ENCODE measurements at regions not wholly inside any gene's neighbourhood (a gene's known extent, or its start where the extent isn't known, plus 50 kb on each side); places are given as distances from the start of the nearest gene placed in this dataset.
"Not testable (repeated sequence)": the region's sequence is repeated elsewhere in the genome, so short reads cannot be mapped to it uniquely, and the experiment has no call there.

DNA sequence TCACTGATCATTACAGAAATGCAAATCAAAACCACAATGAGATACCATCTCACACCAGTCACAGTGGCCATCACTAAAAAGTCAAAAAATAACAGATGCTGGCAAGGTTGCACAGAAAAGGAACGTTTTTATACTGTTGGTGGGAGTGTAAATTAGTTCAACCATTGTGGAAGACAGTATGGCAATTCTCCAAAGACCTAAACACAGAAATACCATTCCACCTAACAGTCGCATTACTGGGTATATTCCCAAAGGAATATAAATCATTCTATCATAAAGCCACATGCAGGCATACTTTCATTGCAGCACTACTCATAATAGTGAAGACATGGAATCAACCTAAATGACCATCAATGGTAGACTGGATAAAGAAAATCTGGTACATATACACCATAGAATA is 83.2 kb upstream of the ARID5B start:
- not testable (repeated sequence) for DNase-seq

DNA sequence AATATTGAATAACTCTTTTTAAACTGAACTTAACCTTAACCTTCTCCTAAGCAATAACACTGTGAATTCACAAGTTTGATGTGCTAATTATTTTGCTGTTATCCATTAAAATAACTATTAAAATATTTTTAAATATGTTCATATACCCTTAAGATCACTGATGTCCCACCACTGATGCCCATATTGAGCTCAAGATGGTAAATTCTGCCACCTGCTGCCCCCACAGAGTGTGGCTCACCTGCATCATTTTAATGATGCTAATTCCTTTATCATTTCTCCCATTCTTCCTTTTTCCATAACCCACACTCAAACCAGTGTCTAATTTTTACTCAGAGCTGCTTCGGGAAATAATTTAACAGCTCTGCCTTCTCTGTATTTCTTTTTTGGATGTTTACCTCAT is 82.3 kb upstream of the ARID5B start:
- TF ChIP-seq CTCF (IDR thresholded peaks at IDR 0.05) (no peak), POLR2A (IDR thresholded peaks at IDR 0.05) (no peak)
- no peak for DNase-seq
- intact Hi-C loops (cut with DNase I; ENCODE audit: low total_unique reads) = no loop called here
- peaks cover 0 to 2% of the 10 kb centered on the region in 2 donors for H3K27me3 ChIP-seq
- no peak overlapping the region for H3K4me3 ChIP-seq
- H3K36me3 ChIP-seq = no peaks in the 10 kb centered on the region
- no peak overlapping the region for H3K27ac ChIP-seq
- H3K4me1 ChIP-seq = no peaks in the 10 kb centered on the region
- no peaks in the 10 kb centered on the region for H3K9me3 ChIP-seq

More for the DNA sequence above, 83.2 kb upstream of the ARID5B start:
- H3K9me3 ChIP-seq; intact Hi-C loops (cut with DNase I; ENCODE audit: low total_unique reads); H3K27me3 ChIP-seq; H3K4me1 ChIP-seq; H3K27ac ChIP-seq; H3K36me3 ChIP-seq; H3K4me3 ChIP-seq: not testable (repeated sequence)

- no peak for DNase-seq
- H3K9me3 ChIP-seq = no peaks in the 10 kb centered on the region
- H3K27ac ChIP-seq = no peak overlapping the region
- H3K27me3 ChIP-seq = no peaks in the 10 kb centered on the region
- no peaks in the 10 kb centered on the region for H3K36me3 ChIP-seq
- no peaks in the 10 kb centered on the region for H3K4me1 ChIP-seq
- no peak overlapping the region for H3K4me3 ChIP-seq
- TF ChIP-seq POLR2A (IDR thresholded peaks at IDR 0.05) = no peak
- TF ChIP-seq CTCF (IDR thresholded peaks at IDR 0.05) = no peak
- intact Hi-C loops (cut with DNase I; ENCODE audit: low total_unique reads) = no loop called here
Observed at GRCh38 chr10:61821153-61821552, 80.3 kb upstream of the ARID5B start.

GRCh38 chr10:61821693-61822092 is 79.8 kb upstream of the ARID5B start:
- intact Hi-C loops (cut with DNase I; ENCODE audit: low total_unique reads) = no loop called here
- Histone ChIP-seq H3K9me3 (no peaks in the 10 kb centered on the region), H3K27me3 (no peaks in the 10 kb centered on the region), H3K27ac (no peak overlapping the region), H3K36me3 (no peaks in the 10 kb centered on the region), H3K4me1 (no peaks in the 10 kb centered on the region), H3K4me3 (no peak overlapping the region)
- no peak for DNase-seq
- no peak for TF ChIP-seq CTCF (IDR thresholded peaks at IDR 0.05)
- TF ChIP-seq POLR2A (IDR thresholded peaks at IDR 0.05) = no peak

DNA sequence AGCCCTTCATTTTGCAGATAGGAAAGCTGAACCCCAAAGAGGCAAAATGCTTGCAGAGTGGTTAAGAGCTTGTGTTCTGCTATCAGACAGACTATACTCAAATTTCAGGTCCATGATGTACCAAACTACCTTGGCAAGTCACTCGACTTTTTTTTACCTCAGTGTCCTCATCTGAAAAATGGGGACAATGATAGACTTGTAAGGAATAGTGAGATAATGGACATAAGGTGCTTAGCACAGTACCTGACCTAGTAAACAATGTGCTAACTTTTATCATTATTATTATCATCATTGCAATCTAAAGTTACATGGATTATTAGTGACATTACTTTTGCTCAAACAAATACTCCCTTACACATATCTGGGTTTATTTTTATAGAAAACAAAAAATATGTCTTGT is 79.4 kb upstream of the ARID5B start:
- H3K27me3 ChIP-seq = no peaks in the 10 kb centered on the region
- DNase-seq = no peak
- TF ChIP-seq CTCF (IDR thresholded peaks at IDR 0.05) (no peak), POLR2A (IDR thresholded peaks at IDR 0.05) (no peak)
- intact Hi-C loops (cut with DNase I; ENCODE audit: low total_unique reads) = no loop called here
- no peaks in the 10 kb centered on the region for H3K9me3 ChIP-seq
- H3K27ac ChIP-seq = no peak overlapping the region
- no peak overlapping the region for H3K4me3 ChIP-seq
- H3K36me3 ChIP-seq = no peaks in the 10 kb centered on the region
- no peaks in the 10 kb centered on the region for H3K4me1 ChIP-seq

DNA sequence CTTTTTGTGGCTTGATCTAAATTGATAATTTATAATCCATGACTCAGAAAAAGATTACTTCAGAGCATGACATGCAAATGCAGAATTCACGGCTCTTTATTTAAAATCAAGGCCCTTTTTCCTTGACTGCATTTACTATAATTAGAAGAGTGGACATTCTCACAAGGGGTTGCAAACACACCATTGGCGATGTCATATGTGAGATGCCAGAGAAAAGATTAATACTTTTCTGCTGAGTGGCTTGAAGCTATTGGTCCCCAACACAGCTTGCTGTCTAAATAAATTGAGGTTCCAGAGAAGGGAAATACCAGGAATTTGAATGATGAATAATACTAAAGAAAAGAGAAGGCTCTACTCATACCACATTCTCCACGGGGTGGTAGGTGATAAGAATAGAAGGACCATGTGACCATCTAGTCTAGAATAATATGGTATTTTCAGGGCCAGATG is 78.7 kb upstream of the ARID5B start:
- no peak for DNase-seq
- no peak overlapping the region for H3K4me3 ChIP-seq
- H3K36me3 ChIP-seq = no peaks in the 10 kb centered on the region
- no peak overlapping the region for H3K27ac ChIP-seq
- no peaks in the 10 kb centered on the region for H3K9me3 ChIP-seq
- intact Hi-C loops (cut with DNase I; ENCODE audit: low total_unique reads) = no loop called here
- no peaks in the 10 kb centered on the region for H3K27me3 ChIP-seq
- H3K4me1 ChIP-seq = no peaks in the 10 kb centered on the region
- TF ChIP-seq CTCF (IDR thresholded peaks at IDR 0.05) (no peak), POLR2A (IDR thresholded peaks at IDR 0.05) (no peak)

All from uterus (tissue), 3 donors.